ENCODE measurements at regions not wholly inside any gene's neighbourhood (a gene's known extent, or its start where the extent isn't known, plus 50 kb on each side); places are given as distances from the start of the nearest gene placed in this dataset.

- TF ChIP-seq ZNF384 (IDR thresholded peaks at IDR 0.05) (no peak), FOXK2 (IDR thresholded peaks at IDR 0.05) (no peak), NFRKB (IDR thresholded peaks at IDR 0.05) (no peak), HDGF (IDR thresholded peaks at IDR 0.05; ENCODE audit: borderline replicate concordance) (no peak), ELF4 (IDR thresholded peaks at IDR 0.05) (no peak), SP1 (IDR thresholded peaks at IDR 0.05) (no peak), FOXM1 (IDR thresholded peaks at IDR 0.05; ENCODE audit: borderline replicate concordance) (no peak), FOXA1 (IDR thresholded peaks at IDR 0.05) (no peak), TARDBP (IDR thresholded peaks at IDR 0.05) (no peak), CTBP1 (IDR thresholded peaks at IDR 0.05; ENCODE audit: borderline replicate concordance) (no peak)
Observed at GRCh38 chr9:10818206-10818605, 205.4 kb upstream of the PTPRD start.
